A549 (cell line): ENCODE measurements at regions not wholly inside any gene's neighbourhood (a gene's known extent, or its start where the extent isn't known, plus 50 kb on each side); places are given as distances from the start of the nearest gene placed in this dataset.

Source experiments
- CTCF ChIP-seq: fragments of >200 bp; sonication (Bioruptor Twin); formaldehyde crosslinking; IDR thresholded peaks from 3 replicates; pipeline ENCODE4 v1.5.1; 2016
- EP300 ChIP-seq, 2 experiments: fragments of >200 bp; sonication (Bioruptor Twin); formaldehyde crosslinking; IDR thresholded peaks; 2 replicates in 1 of 2; 3 replicates in 1 of 2; pipeline ENCODE4 v1.6.1; 2016 to 2017
- ESRRA ChIP-seq: fragments of 150-350 bp; IDR thresholded peaks from 2 replicates; pipeline ENCODE4 v1.6.1; 2014; ENCODE audit warnings: mild to moderate bottlenecking, low read length, borderline replicate concordance
- HOXB13 ChIP-seq: fragments of 250-450 bp; sonication (Bioruptor Pico); IDR thresholded peaks from 2 replicates; pipeline ENCODE4 v1.5.0; 2020; ENCODE audit warnings: low read depth, mild to moderate bottlenecking, moderate library complexity
- JUNB ChIP-seq: fragments of >200 bp; sonication (Bioruptor Twin); formaldehyde crosslinking; IDR thresholded peaks from 2 replicates; pipeline ENCODE4 v1.6.1; 2016
- KDM5A ChIP-seq: fragments of 200-600 bp; sonication (generic); IDR thresholded peaks from 2 replicates; pipeline ENCODE4 v1.6.1; 2016; ENCODE audit warnings: antibody characterized with exemption, mild to moderate bottlenecking
- MYC ChIP-seq: IDR thresholded peaks from 2 replicates; pipeline ENCODE4 v1.6.1; 2012; ENCODE audit warnings: mild to moderate bottlenecking, inconsistent platforms, low read length, improper control_type of control experiment, borderline replicate concordance
- PHF8 ChIP-seq: fragments of 200-600 bp; sonication (generic); IDR thresholded peaks from 2 replicates; pipeline ENCODE4 v1.6.1; 2016; ENCODE audit warnings: low read depth, mild to moderate bottlenecking, antibody characterized with exemption, moderate library complexity, borderline replicate concordance
- POLR2A ChIP-seq: IDR thresholded peaks from 2 replicates; pipeline ENCODE4 v1.6.1; 2012; ENCODE audit warnings: mild to moderate bottlenecking, low read length
- RCOR1 ChIP-seq: fragments of 150-350 bp; IDR thresholded peaks from 2 replicates; pipeline ENCODE4 v1.6.1; 2014; ENCODE audit warnings: antibody characterized with exemption, low read length, low read depth
- RFX5 ChIP-seq: fragments of 450-650 bp; IDR thresholded peaks from 2 replicates; pipeline ENCODE4 v1.7.1; 2014; ENCODE audit warnings: antibody characterized with exemption, mild to moderate bottlenecking, moderate library complexity
- TF ChIP-seq, protein P1 (sequence below): fragments of 250-450 bp; sonication (Bioruptor Pico); IDR thresholded peaks from 2 replicates; pipeline ENCODE4 v1.5.0; 2021; ENCODE audit warnings: mild to moderate bottlenecking, moderate library complexity, borderline replicate concordance
- TF ChIP-seq, protein P2 (sequence below): fragments of 200-600 bp; sonication (generic); IDR thresholded peaks from 2 replicates; pipeline ENCODE4 v1.6.1; 2016; ENCODE audit warnings: antibody characterized with exemption, mild to moderate bottlenecking, moderate library complexity

DNA sequence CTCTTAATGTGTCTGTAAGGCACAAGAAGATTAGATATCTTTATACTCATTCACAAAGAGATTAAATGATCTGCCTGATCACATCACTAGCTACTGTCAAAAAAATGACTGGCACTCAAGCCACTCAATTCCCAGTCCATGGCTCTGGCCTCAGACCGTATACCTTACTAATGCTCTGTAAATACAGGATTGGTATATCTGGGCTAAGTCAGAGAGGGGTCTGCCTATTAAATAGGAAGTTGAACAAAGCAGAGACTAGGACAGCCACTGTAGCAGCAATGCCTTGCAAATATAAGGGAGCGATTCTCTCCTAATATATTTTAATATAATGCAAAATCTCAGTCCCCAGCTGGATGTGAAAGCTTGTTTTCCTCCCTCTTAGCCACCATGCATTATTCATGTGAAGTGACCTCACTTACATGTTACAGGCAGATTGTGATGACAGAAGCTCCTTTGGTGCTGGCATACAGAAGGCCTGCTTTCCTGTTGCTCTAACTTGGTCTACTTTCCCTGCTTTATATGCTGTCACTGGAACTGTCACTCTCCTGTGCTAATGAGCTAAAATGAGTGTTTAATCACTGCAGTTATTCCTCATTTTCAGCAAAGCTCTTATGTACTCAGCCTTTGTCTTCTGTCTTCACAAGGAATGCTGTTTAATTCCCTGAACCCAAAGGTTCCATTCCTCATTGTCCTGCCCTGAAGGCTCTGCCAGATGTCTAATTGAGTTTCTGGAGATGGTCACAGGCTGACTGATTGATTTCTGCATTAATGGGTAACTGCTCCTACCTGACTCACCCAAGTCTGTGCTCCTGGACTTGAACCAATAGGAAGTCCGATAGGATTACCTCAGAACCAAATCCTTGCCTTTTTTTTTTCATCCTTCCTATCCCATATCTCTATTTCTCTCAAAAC lies 578.2 kb downstream of the KLHL13 start:
- TF ChIP-seq KDM5A (no peak), CTCF (no peak), MYC (no peak), POLR2A (no peak), RFX5 (no peak), EP300 (IDR thresholded peaks at IDR 0.05) (no peak), HOXB13 (CRISPR knock-in tag) (no peak), RCOR1 (no peak), JUNB (no peak), PHF8 (no peak), ESRRA (no peak)
- TF ChIP-seq, protein P1, sequence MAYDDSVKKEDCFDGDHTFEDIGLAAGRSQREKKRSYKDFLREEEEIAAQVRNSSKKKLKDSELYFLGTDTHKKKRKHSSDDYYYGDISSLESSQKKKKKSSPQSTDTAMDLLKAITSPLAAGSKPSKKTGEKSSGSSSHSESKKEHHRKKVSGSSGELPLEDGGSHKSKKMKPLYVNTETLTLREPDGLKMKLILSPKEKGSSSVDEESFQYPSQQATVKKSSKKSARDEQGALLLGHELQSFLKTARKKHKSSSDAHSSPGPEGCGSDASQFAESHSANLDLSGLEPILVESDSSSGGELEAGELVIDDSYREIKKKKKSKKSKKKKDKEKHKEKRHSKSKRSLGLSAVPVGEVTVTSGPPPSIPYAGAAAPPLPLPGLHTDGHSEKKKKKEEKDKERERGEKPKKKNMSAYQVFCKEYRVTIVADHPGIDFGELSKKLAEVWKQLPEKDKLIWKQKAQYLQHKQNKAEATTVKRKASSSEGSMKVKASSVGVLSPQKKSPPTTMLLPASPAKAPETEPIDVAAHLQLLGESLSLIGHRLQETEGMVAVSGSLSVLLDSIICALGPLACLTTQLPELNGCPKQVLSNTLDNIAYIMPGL, result no peak
- TF ChIP-seq, protein P2, sequence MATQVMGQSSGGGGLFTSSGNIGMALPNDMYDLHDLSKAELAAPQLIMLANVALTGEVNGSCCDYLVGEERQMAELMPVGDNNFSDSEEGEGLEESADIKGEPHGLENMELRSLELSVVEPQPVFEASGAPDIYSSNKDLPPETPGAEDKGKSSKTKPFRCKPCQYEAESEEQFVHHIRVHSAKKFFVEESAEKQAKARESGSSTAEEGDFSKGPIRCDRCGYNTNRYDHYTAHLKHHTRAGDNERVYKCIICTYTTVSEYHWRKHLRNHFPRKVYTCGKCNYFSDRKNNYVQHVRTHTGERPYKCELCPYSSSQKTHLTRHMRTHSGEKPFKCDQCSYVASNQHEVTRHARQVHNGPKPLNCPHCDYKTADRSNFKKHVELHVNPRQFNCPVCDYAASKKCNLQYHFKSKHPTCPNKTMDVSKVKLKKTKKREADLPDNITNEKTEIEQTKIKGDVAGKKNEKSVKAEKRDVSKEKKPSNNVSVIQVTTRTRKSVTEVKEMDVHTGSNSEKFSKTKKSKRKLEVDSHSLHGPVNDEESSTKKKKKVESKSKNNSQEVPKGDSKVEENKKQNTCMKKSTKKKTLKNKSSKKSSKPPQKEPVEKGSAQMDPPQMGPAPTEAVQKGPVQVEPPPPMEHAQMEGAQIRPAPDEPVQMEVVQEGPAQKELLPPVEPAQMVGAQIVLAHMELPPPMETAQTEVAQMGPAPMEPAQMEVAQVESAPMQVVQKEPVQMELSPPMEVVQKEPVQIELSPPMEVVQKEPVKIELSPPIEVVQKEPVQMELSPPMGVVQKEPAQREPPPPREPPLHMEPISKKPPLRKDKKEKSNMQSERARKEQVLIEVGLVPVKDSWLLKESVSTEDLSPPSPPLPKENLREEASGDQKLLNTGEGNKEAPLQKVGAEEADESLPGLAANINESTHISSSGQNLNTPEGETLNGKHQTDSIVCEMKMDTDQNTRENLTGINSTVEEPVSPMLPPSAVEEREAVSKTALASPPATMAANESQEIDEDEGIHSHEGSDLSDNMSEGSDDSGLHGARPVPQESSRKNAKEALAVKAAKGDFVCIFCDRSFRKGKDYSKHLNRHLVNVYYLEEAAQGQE, result no peak
